H9 (cell line): ENCODE measurements at regions not wholly inside any gene's neighbourhood (a gene's known extent, or its start where the extent isn't known, plus 50 kb on each side); places are given as distances from the start of the nearest gene placed in this dataset.

ENCODE experiments used
- DNase-seq: peaks from one replicate; pipeline ENCODE4 v3.0.0-alpha.2; 2017
- H2AFZ ChIP-seq: one replicate; pipeline ENCODE4 v1.6.1; 2013; ENCODE audit warnings: mild to moderate bottlenecking, low read length, control low read depth, moderate library complexity
- H2AK5ac ChIP-seq: 2 replicates; pipeline ENCODE4 v1.6.1; 2013; ENCODE audit warnings: low read length, control low read depth, mixed read lengths; ENCODE audit not compliant: insufficient read length
- H2BK120ac ChIP-seq: one replicate; pipeline ENCODE4 v1.6.1; 2013; ENCODE audit warnings: low read depth, mild to moderate bottlenecking, low read length, control low read depth, inconsistent platforms; ENCODE audit not compliant: poor library complexity, severe bottlenecking
- H2BK12ac ChIP-seq: 2 replicates; pipeline ENCODE4 v1.6.1; 2013; ENCODE audit warnings: low read length, control low read depth, mixed read lengths, low read depth; ENCODE audit not compliant: insufficient read length
- H2BK15ac ChIP-seq: 2 replicates; pipeline ENCODE4 v1.6.1; 2013; ENCODE audit warnings: low read depth, low read length, control low read depth
- H2BK20ac ChIP-seq: one replicate; pipeline ENCODE4 v1.6.1; 2013; ENCODE audit warnings: low read depth, mild to moderate bottlenecking, low read length, control low read depth, inconsistent platforms; ENCODE audit not compliant: poor library complexity, severe bottlenecking
- H2BK5ac ChIP-seq: 2 replicates; pipeline ENCODE4 v1.6.1; 2013; ENCODE audit warnings: low read length, control low read depth, mixed read lengths; ENCODE audit not compliant: insufficient read length
- H3K14ac ChIP-seq: 2 replicates; pipeline ENCODE4 v1.6.1; 2013; ENCODE audit warnings: low read length, control low read depth; ENCODE audit not compliant: insufficient read depth
- H3K18ac ChIP-seq: 2 replicates; pipeline ENCODE4 v1.6.1; 2013; ENCODE audit warnings: low read depth, mild to moderate bottlenecking, mixed read lengths, low read length, control low read depth; ENCODE audit not compliant: insufficient read length
- H3K23ac ChIP-seq: 2 replicates; pipeline ENCODE4 v1.6.1; 2013; ENCODE audit warnings: low read length, control low read depth, mixed read lengths, low read depth; ENCODE audit not compliant: insufficient read length
- H3K23me2 ChIP-seq: 2 replicates; pipeline ENCODE4 v1.6.1; 2013; ENCODE audit warnings: low read depth, mild to moderate bottlenecking, mixed read lengths, low read length, control low read depth; ENCODE audit not compliant: insufficient read length, poor library complexity, severe bottlenecking
- H3K27ac ChIP-seq: 2 replicates; pipeline ENCODE4 v1.5.1; 2013; ENCODE audit warnings: low read length, control low read depth, mixed read lengths, low read depth; ENCODE audit not compliant: insufficient read length
- H3K27me3 ChIP-seq: 2 replicates; pipeline ENCODE4 v1.6.1; 2013; ENCODE audit warnings: low read length, control low read depth, inconsistent platforms; ENCODE audit not compliant: insufficient read depth
- H3K4ac ChIP-seq: 2 replicates; pipeline ENCODE4 v1.6.1; 2013; ENCODE audit warnings: low read depth, mild to moderate bottlenecking, control low read depth, inconsistent platforms, low read length, moderate library complexity
- H3K4me1 ChIP-seq: 2 replicates; pipeline ENCODE4 v1.6.1; 2013; ENCODE audit warnings: low read length, control low read depth, inconsistent platforms; ENCODE audit not compliant: insufficient read depth
- H3K4me2 ChIP-seq: 2 replicates; pipeline ENCODE4 v1.6.1; 2013; ENCODE audit warnings: low read length, control low read depth, mixed read lengths; ENCODE audit not compliant: insufficient read length, insufficient read depth
- H3K56ac ChIP-seq: 2 replicates; pipeline ENCODE4 v1.6.1; 2013; ENCODE audit warnings: low read depth, mild to moderate bottlenecking, mixed read lengths, low read length, control low read depth; ENCODE audit not compliant: insufficient read length
- H3K79me1 ChIP-seq: 2 replicates; pipeline ENCODE4 v1.6.1; 2013; ENCODE audit warnings: low read depth, mild to moderate bottlenecking, moderate library complexity, low read length, control low read depth, inconsistent platforms; ENCODE audit not compliant: insufficient read depth, poor library complexity, severe bottlenecking
- H3K79me2 ChIP-seq: 2 replicates; pipeline ENCODE4 v1.6.1; 2013; ENCODE audit warnings: low read length, control low read depth, inconsistent platforms; ENCODE audit not compliant: insufficient read depth
- H3K9ac ChIP-seq: 2 replicates; pipeline ENCODE4 v1.6.1; 2013; ENCODE audit warnings: low read length, control low read depth, mixed read lengths; ENCODE audit not compliant: insufficient read length; ENCODE audit errors: extremely low read depth
- H3K9me3 ChIP-seq: one replicate; pipeline ENCODE4 v1.6.1; 2013; ENCODE audit warnings: low read depth, low read length, inconsistent platforms; ENCODE audit not compliant: control insufficient read depth
- H3T11ph ChIP-seq: one replicate; pipeline ENCODE4 v1.6.1; 2013; ENCODE audit warnings: mild to moderate bottlenecking, low read length, control low read depth, inconsistent platforms
- H4K20me1 ChIP-seq: one replicate; pipeline ENCODE4 v1.6.1; 2013; ENCODE audit not compliant: control insufficient read depth, insufficient read length, insufficient read depth
- H4K5ac ChIP-seq: 2 replicates; pipeline ENCODE4 v1.6.1; 2013; ENCODE audit warnings: low read depth, mild to moderate bottlenecking, mixed read lengths, low read length, control low read depth; ENCODE audit not compliant: insufficient read length
- H4K8ac ChIP-seq: replicated peaks from 2 replicates; pipeline ENCODE4 v1.6.1; 2013; ENCODE audit warnings: low read length, control low read depth, mixed read lengths, low read depth; ENCODE audit not compliant: insufficient read length
- H4K91ac ChIP-seq: 2 replicates; pipeline ENCODE4 v1.6.1; 2013; ENCODE audit warnings: low read depth, mild to moderate bottlenecking, moderate library complexity, mixed read lengths, low read length, control low read depth; ENCODE audit not compliant: insufficient read length
- H3K27ac Mint-ChIP-seq, 3 experiments: 2 replicates in 2 of 3; 3 replicates in 1 of 3; pipeline ENCODE4 v1.8.0; 2020 to 2021; ENCODE audit warnings: mixed read lengths in 3 of 3, mild to moderate bottlenecking in 1 of 3, moderate library complexity in 1 of 3
- H3K27me3 Mint-ChIP-seq: 2 replicates; pipeline ENCODE4 v1.8.0; 2021; ENCODE audit warnings: low read depth, mild to moderate bottlenecking, moderate library complexity, mixed read lengths
- H3K36me3 Mint-ChIP-seq, 3 experiments: 2 replicates in 2 of 3; 3 replicates in 1 of 3; pipeline ENCODE4 v1.8.0; 2020 to 2021; ENCODE audit warnings: low read depth in 3 of 3, mixed read lengths in 3 of 3; ENCODE audit not compliant: insufficient read depth in 1 of 3
- H3K4me1 Mint-ChIP-seq, 2 experiments: 2 replicates each; pipeline ENCODE4 v1.8.0; 2020; ENCODE audit warnings: mixed read lengths in 2 of 2
- H3K4me3 Mint-ChIP-seq, 2 experiments: 2 replicates in 1 of 2; 3 replicates in 1 of 2; pipeline ENCODE4 v1.8.0; 2020 to 2021; ENCODE audit warnings: mild to moderate bottlenecking in 2 of 2, mixed read lengths in 2 of 2, moderate library complexity in 1 of 2
- H3K9me3 Mint-ChIP-seq, 2 experiments: 2 replicates in 1 of 2; 3 replicates in 1 of 2; pipeline ENCODE4 v1.8.0; 2020; ENCODE audit warnings: mild to moderate bottlenecking in 2 of 2, mixed read lengths in 2 of 2, moderate library complexity in 1 of 2
- CTCF ChIP-seq: fragments of 200-600 bp; sonication (generic); conservative IDR thresholded peaks from 3 replicates; pipeline ENCODE4 v1.8.0; 2021; ENCODE audit warnings: antibody characterized with exemption, mild to moderate bottlenecking
- WGBS: extraction: QIAGEN DNeasy Blood & Tissue Kit; methylation state at CpG from one replicate; pipeline ENCODE4 v1.1.7; 2013; ENCODE audit warnings: missing lambda C conversion rate, low lambda C conversion rate, mixed read lengths; ENCODE audit not compliant: insufficient read length; ENCODE audit errors: extremely low coverage; 5-methylcytosine and 5-hydroxymethylcytosine counted together

DNA sequence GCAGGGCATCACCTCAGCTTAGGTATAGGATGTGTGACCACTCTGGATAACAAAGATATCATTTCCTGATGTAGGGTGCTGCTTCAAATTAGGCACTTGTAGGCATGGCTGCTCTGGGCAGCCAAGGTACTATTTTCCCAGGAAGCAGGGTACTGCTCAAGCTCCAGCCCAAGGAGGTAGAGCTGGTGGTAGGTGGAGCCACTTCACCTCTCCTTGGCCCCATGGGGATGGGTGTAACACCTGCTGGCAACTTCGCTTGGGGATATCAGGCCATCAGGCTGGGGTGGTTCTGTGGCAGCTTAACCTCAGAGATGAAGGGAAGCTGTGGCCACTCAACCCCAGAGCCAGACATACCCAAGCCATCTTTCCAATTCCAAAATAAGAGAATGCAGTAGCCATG, 147.1 kb upstream of the IGF1R start:
- Histone ChIP-seq H3K27ac (no peak overlapping the region), H3K56ac (no peak overlapping the region), H2AK5ac (no peak overlapping the region), H2AFZ (no peak overlapping the region), H2BK20ac (no peak overlapping the region), H2BK12ac (no peak overlapping the region), H3K18ac (no peak overlapping the region), H4K91ac (no peak overlapping the region), H3K9ac (no peak overlapping the region), H4K20me1 (no peaks in the 10 kb centered on the region), H3K79me2 (no peaks in the 10 kb centered on the region), H3K27me3 (no peaks in the 10 kb centered on the region), H3K79me1 (no peaks in the 10 kb centered on the region), H3K14ac (no peak overlapping the region), H3K9me3 (no peaks in the 10 kb centered on the region), H2BK5ac (no peak overlapping the region), H3K23me2 (no peaks in the 10 kb centered on the region), H4K8ac (no peak overlapping the region), H3K4me1 (no peaks in the 10 kb centered on the region), H3K4me2 (no peak overlapping the region), H2BK15ac (no peak overlapping the region), H4K5ac (no peak overlapping the region), H3T11ph (no peak overlapping the region), H2BK120ac (no peak overlapping the region), H3K4ac (no peak overlapping the region), H3K23ac (no peak overlapping the region)
- no peak for TF ChIP-seq CTCF
- Mint-ChIP-seq H3K9me3 (peaks cover 7 to 8% of the 10 kb centered on the region in 2 experiments; a peak in 3 of 5 replicates), H3K4me3 (no peak overlapping the region), H3K27ac (no peak overlapping the region), H3K4me1 (peaks cover 5% of the 10 kb centered on the region in 2 experiments; a peak in 3 of 4 replicates), H3K36me3 (no peaks in the 10 kb centered on the region), H3K27me3 (peaks cover 17% of the 10 kb centered on the region)
- no peak for DNase-seq
- no CpG with 5 or more reads among the region's 1 CpG for WGBS
